HepG2 (cell line): ENCODE measurements at regions not wholly inside any gene's neighbourhood (a gene's known extent, or its start where the extent isn't known, plus 50 kb on each side); places are given as distances from the start of the nearest gene placed in this dataset.

Experiments
- IKZF4 ChIP-seq: sonication (generic); formaldehyde crosslinking; IDR thresholded peaks from 2 replicates; pipeline ENCODE4 v1.5.1; 2020; ENCODE audit warnings: borderline replicate concordance, mild to moderate bottlenecking, low read depth, missing genetic modification reagents; ENCODE audit errors: not compliant biosample characterization
- ISX ChIP-seq: sonication (generic); formaldehyde crosslinking; conservative IDR thresholded peaks from 2 replicates; pipeline ENCODE4 v1.5.0; 2020; ENCODE audit warnings: missing genetic modification reagents
- POLR2A ChIP-seq, 2 experiments: IDR thresholded peaks; 2 replicates each; pipeline ENCODE4 v1.6.1; 2011; ENCODE audit warnings: low read depth in 2 of 2, low read length in 2 of 2, mild to moderate bottlenecking in 1 of 2, moderate library complexity in 1 of 2; ENCODE audit not compliant: insufficient read depth in 1 of 2
- ZNF747 ChIP-seq: sonication (generic); formaldehyde crosslinking; IDR thresholded peaks from 2 replicates; pipeline ENCODE4 v1.8.1; 2023; ENCODE audit warnings: missing genetic modification reagents, mild to moderate bottlenecking, borderline replicate concordance
- ZNF776 ChIP-seq: sonication (generic); formaldehyde crosslinking; IDR thresholded peaks from 2 replicates; pipeline ENCODE4 v1.4.0; 2020; ENCODE audit warnings: mild to moderate bottlenecking, missing genetic modification reagents

- TF ChIP-seq IKZF4: no peak
- no peak for TF ChIP-seq ISX (CRISPR knock-in tag)
- TF ChIP-seq ZNF747 (CRISPR knock-in tag): no peak
- TF ChIP-seq POLR2A (IDR thresholded peaks at IDR 0.05; ENCODE audit: insufficient read depth in 1 of 2, low read depth in 2 of 2, low read length in 2 of 2): no peak
- no peak for TF ChIP-seq ZNF776 (CRISPR knock-in tag)
Measured at GRCh38 chr3:148070041-148070440, 627.7 kb upstream of the AGTR1 start.
